BLaER1 treated with 17β-estradiol and CSF1 and Interleukin-3, amounts not matched to agents 10 nM and 100 nM (cell line): ENCODE measurements at regions not wholly inside any gene's neighbourhood (a gene's known extent, or its start where the extent isn't known, plus 50 kb on each side); places are given as distances from the start of the nearest gene placed in this dataset.

ENCODE experiments used
- H3K27ac ChIP-seq, 11 experiments: shearing (Covaris generic); formaldehyde crosslinking; 2 replicates each; pipeline ENCODE4 v1.8.1; 2022
- H3K27me3 ChIP-seq, 11 experiments: shearing (Covaris generic); formaldehyde crosslinking; 2 replicates each; pipeline ENCODE4 v1.8.1; 2022
- H3K36me3 ChIP-seq, 11 experiments: shearing (Covaris generic); formaldehyde crosslinking; 2 replicates each; pipeline ENCODE4 v1.8.1; 2022
- H3K4me1 ChIP-seq, 10 experiments: shearing (Covaris generic); formaldehyde crosslinking; 2 replicates each; pipeline ENCODE4 v1.8.1; 2022
- H3K4me2 ChIP-seq, 11 experiments: shearing (Covaris generic); formaldehyde crosslinking; 2 replicates each; pipeline ENCODE4 v1.8.1; 2022
- H3K4me3 ChIP-seq, 10 experiments: shearing (Covaris generic); formaldehyde crosslinking; 2 replicates each; pipeline ENCODE4 v1.8.1; 2022
- H3K9ac ChIP-seq, 11 experiments: shearing (Covaris generic); formaldehyde crosslinking; 2 replicates each; pipeline ENCODE4 v1.8.1; 2022
- H3K9me3 ChIP-seq, 11 experiments: shearing (Covaris generic); formaldehyde crosslinking; replicated peaks in 1 of 11; 2 replicates each; pipeline ENCODE4 v1.8.1; 2022
- H4K20me1 ChIP-seq, 11 experiments: shearing (Covaris generic); formaldehyde crosslinking; 2 replicates each; pipeline ENCODE4 v1.8.1; 2022
- Cebpa-rat ChIP-seq, 11 experiments: shearing (Covaris generic); IDR thresholded peaks; 2 replicates each; pipeline ENCODE4 v1.8.1; 2022

- no peaks in the 10 kb centered on the region for H3K27me3 ChIP-seq
- no peaks in the 10 kb centered on the region for H3K36me3 ChIP-seq
- peak in 10 of 11 experiments; percentile 19 to 96 (median 88); a peak in 17 of 22 replicates for TF ChIP-seq Cebpa-rat (IDR thresholded peaks at IDR 0.05)
- H4K20me1 ChIP-seq = no peaks in the 10 kb centered on the region
- H3K4me2 ChIP-seq = peak overlapping the region; percentile 60 to 84 (median 76)
- peaks cover 24 to 40% (median 28%) of the 10 kb centered on the region in 10 experiments for H3K4me1 ChIP-seq
- peak overlapping the region; percentile 74 to 99 (median 96) for H3K27ac ChIP-seq
- peak overlapping the region in 4 of 10 experiments; percentile 22 to 36 (median 32); a peak in 8 of 20 replicates for H3K4me3 ChIP-seq
- peak overlapping the region; percentile 36 to 82 (median 78); a peak in 21 of 22 replicates for H3K9ac ChIP-seq
- H3K9me3 ChIP-seq = peaks cover 0 to 27% (median 17%) of the 10 kb centered on the region in 11 experiments; a peak in 13 of 22 replicates
These were observed 564.4 kb upstream of the LINC00305 start for GRCh38 chr18:64713284-64713683.

- H3K4me1 ChIP-seq = peaks cover 24 to 53% (median 28%) of the 10 kb centered on the region in 10 experiments
- H3K4me2 ChIP-seq = peak overlapping the region in 10 of 11 experiments; percentile 44 to 84 (median 72); a peak in 17 of 22 replicates
These were observed 563.1 kb upstream of the LINC00305 start for GRCh38 chr18:64712035-64712434.

GRCh38 chr18:64710105-64710861 lies 561.4 kb upstream of the LINC00305 start:
- Histone ChIP-seq H3K4me2 (no peak overlapping the region), H3K27ac (peak overlapping the region in 8 of 11 experiments; percentile 33 to 99 (median 71); a peak in 14 of 22 replicates), H3K4me3 (no peak overlapping the region), H3K27me3 (no peaks in the 10 kb centered on the region), H3K9ac (no peak overlapping the region), H4K20me1 (no peaks in the 10 kb centered on the region), H3K9me3 (peaks cover 4 to 34% (median 23%) of the 10 kb centered on the region in 11 experiments; a peak in 19 of 22 replicates), H3K4me1 (peaks cover 24 to 56% (median 28%) of the 10 kb centered on the region in 10 experiments), H3K36me3 (no peaks in the 10 kb centered on the region)
- TF ChIP-seq Cebpa-rat (IDR thresholded peaks at IDR 0.05) = no peak

More at GRCh38 chr18:64712035-64712434, 563.1 kb upstream of the LINC00305 start:
- Histone ChIP-seq H3K9me3 (peaks cover 0 to 27% (median 17%) of the 10 kb centered on the region in 11 experiments; a peak in 14 of 22 replicates), H4K20me1 (no peaks in the 10 kb centered on the region), H3K36me3 (no peaks in the 10 kb centered on the region), H3K27ac (peak overlapping the region in 9 of 11 experiments; percentile 88 to 99 (median 96); a peak in 18 of 22 replicates), H3K9ac (peak overlapping the region in 5 of 11 experiments; percentile 72 to 82 (median 81); a peak in 4 of 22 replicates), H3K4me3 (no peak overlapping the region), H3K27me3 (no peaks in the 10 kb centered on the region)
- TF ChIP-seq Cebpa-rat (IDR thresholded peaks at IDR 0.05) = no peak

GRCh38 chr18:64707052-64707451 lies 558.2 kb upstream of the LINC00305 start:
- peaks cover 1 to 36% (median 27%) of the 10 kb centered on the region in 11 experiments; a peak in 19 of 22 replicates for H3K9me3 ChIP-seq

GRCh38 chr18:64699081-64699480 lies 550.2 kb upstream of the LINC00305 start:
- Histone ChIP-seq H3K27me3 (no peaks in the 10 kb centered on the region), H3K9ac (no peak overlapping the region), H3K4me1 (peaks cover 7 to 16% (median 10%) of the 10 kb centered on the region in 10 experiments; a peak in 15 of 20 replicates), H3K9me3 (peaks cover 0 to 28% (median 20%) of the 10 kb centered on the region in 11 experiments; a peak in 14 of 22 replicates), H4K20me1 (no peaks in the 10 kb centered on the region), H3K4me3 (no peak overlapping the region), H3K27ac (no peak overlapping the region), H3K4me2 (no peak overlapping the region; a peak in 1 of 22 replicates), H3K36me3 (no peaks in the 10 kb centered on the region)
- TF ChIP-seq Cebpa-rat (IDR thresholded peaks at IDR 0.05) = no peak

More at GRCh38 chr18:64707052-64707451, 558.2 kb upstream of the LINC00305 start:
- H3K27ac ChIP-seq = peak overlapping the region in 7 of 11 experiments; percentile 6 to 61 (median 38); a peak in 8 of 22 replicates
- TF ChIP-seq Cebpa-rat (IDR thresholded peaks at IDR 0.05) = no peak
- peaks cover 2 to 25% (median 3%) of the 10 kb centered on the region in 10 experiments; a peak in 19 of 20 replicates for H3K4me1 ChIP-seq
- peak overlapping the region in 4 of 11 experiments; percentile 26 to 64 (median 50); a peak in 6 of 22 replicates for H3K4me2 ChIP-seq
- no peak overlapping the region for H3K9ac ChIP-seq
- H3K27me3 ChIP-seq = no peaks in the 10 kb centered on the region
- no peaks in the 10 kb centered on the region for H3K36me3 ChIP-seq
- H4K20me1 ChIP-seq = no peaks in the 10 kb centered on the region
- H3K4me3 ChIP-seq = no peak overlapping the region

GRCh38 chr18:64695851-64696553 lies 547.1 kb upstream of the LINC00305 start:
- Histone ChIP-seq H3K27me3 (no peaks in the 10 kb centered on the region), H3K4me1 (peaks cover 7 to 16% (median 10%) of the 10 kb centered on the region in 10 experiments; a peak in 15 of 20 replicates)
- TF ChIP-seq Cebpa-rat (IDR thresholded peaks at IDR 0.05) = peak in 9 of 11 experiments; percentile 31 to 69 (median 58); a peak in 11 of 22 replicates

GRCh38 chr18:64693766-64694165 lies 544.9 kb upstream of the LINC00305 start:
- H3K36me3 ChIP-seq = no peaks in the 10 kb centered on the region
- H3K9ac ChIP-seq = no peak overlapping the region
- no peak overlapping the region for H3K4me3 ChIP-seq
- H3K4me2 ChIP-seq = no peak overlapping the region
- no peaks in the 10 kb centered on the region for H3K27me3 ChIP-seq
- no peak for TF ChIP-seq Cebpa-rat (IDR thresholded peaks at IDR 0.05)
- H3K9me3 ChIP-seq = peaks cover 0 to 27% (median 18%) of the 10 kb centered on the region in 11 experiments; a peak in 14 of 22 replicates
- H3K27ac ChIP-seq = no peak overlapping the region
- peaks cover 0 to 11% (median 9%) of the 10 kb centered on the region in 10 experiments; a peak in 12 of 20 replicates for H3K4me1 ChIP-seq
- no peaks in the 10 kb centered on the region for H4K20me1 ChIP-seq

More at GRCh38 chr18:64695851-64696553, 547.1 kb upstream of the LINC00305 start:
- peaks cover 0 to 28% (median 20%) of the 10 kb centered on the region in 11 experiments; a peak in 14 of 22 replicates for H3K9me3 ChIP-seq
- H4K20me1 ChIP-seq = no peaks in the 10 kb centered on the region
- H3K4me2 ChIP-seq = peak overlapping the region; percentile 8 to 67 (median 44); a peak in 18 of 22 replicates
- H3K27ac ChIP-seq = peak overlapping the region in 10 of 11 experiments; percentile 33 to 80 (median 70); a peak in 19 of 22 replicates
- H3K36me3 ChIP-seq = no peaks in the 10 kb centered on the region
- peak overlapping the region in 2 of 11 experiments; percentile 30 to 40; a peak in 2 of 22 replicates for H3K9ac ChIP-seq
- H3K4me3 ChIP-seq = peak overlapping the region in 3 of 10 experiments; percentile 8 to 27 (median 9); a peak in 2 of 20 replicates

GRCh38 chr18:64692826-64693225 lies 543.9 kb upstream of the LINC00305 start:
- no peak for TF ChIP-seq Cebpa-rat (IDR thresholded peaks at IDR 0.05)
- Histone ChIP-seq H3K4me3 (no peak overlapping the region), H3K36me3 (no peaks in the 10 kb centered on the region), H3K27ac (no peak overlapping the region), H3K4me1 (peaks cover 0 to 11% (median 9%) of the 10 kb centered on the region in 10 experiments; a peak in 12 of 20 replicates), H3K4me2 (no peak overlapping the region), H3K27me3 (no peaks in the 10 kb centered on the region), H3K9me3 (peaks cover 0 to 22% (median 15%) of the 10 kb centered on the region in 11 experiments; a peak in 12 of 22 replicates), H4K20me1 (no peaks in the 10 kb centered on the region), H3K9ac (no peak overlapping the region)
